SKM-1 (cell line): ENCODE measurements at regions not wholly inside any gene's neighbourhood (a gene's known extent, or its start where the extent isn't known, plus 50 kb on each side); places are given as distances from the start of the nearest gene placed in this dataset.
"Not testable (repeated sequence)": the region's sequence is repeated elsewhere in the genome, so short reads cannot be mapped to it uniquely, and the experiment has no call there.

Experiments
- DNase-seq: peaks from one replicate; lab custom pipeline; 2025; ENCODE audit not compliant: unreplicated experiment; lab: John Stamatoyannopoulos, UW

- no peak for DNase-seq
Measured at GRCh38 chr3:104933972-104934371, 432.7 kb upstream of the ALCAM start.

GRCh38 chr3:104935613-104936012, 431.1 kb upstream of the ALCAM start:
- DNase-seq: no peak

GRCh38 chr3:104939196-104939595, 427.5 kb upstream of the ALCAM start:
- DNase-seq: no peak

GRCh38 chr3:104941785-104942184, 424.9 kb upstream of the ALCAM start:
- DNase-seq: no peak

- no peak for DNase-seq
Measured at GRCh38 chr3:104943974-104944373, 422.7 kb upstream of the ALCAM start.

GRCh38 chr3:104947943-104948342, 418.8 kb upstream of the ALCAM start:
- no peak for DNase-seq

GRCh38 chr3:104949810-104950209, 416.9 kb upstream of the ALCAM start:
- not testable (repeated sequence) for DNase-seq

GRCh38 chr3:104951426-104951825, 415.3 kb upstream of the ALCAM start:
- DNase-seq: no peak

- no peak for DNase-seq
Measured at GRCh38 chr3:104952146-104952972, 414.4 kb upstream of the ALCAM start.

GRCh38 chr3:104956620-104957345, 409.9 kb upstream of the ALCAM start:
- no peak for DNase-seq

- no peak for DNase-seq
Measured at GRCh38 chr3:104960579-104960978, 406.1 kb upstream of the ALCAM start.

- no peak for DNase-seq
Measured at GRCh38 chr3:104961851-104962250, 404.9 kb upstream of the ALCAM start.

GRCh38 chr3:104974316-104974715, 392.4 kb upstream of the ALCAM start:
- DNase-seq: no peak

- no peak for DNase-seq
Measured at GRCh38 chr3:104977719-104978118, 389.0 kb upstream of the ALCAM start.

- no peak for DNase-seq
Measured at GRCh38 chr3:104982130-104982529, 384.6 kb upstream of the ALCAM start.

GRCh38 chr3:104987859-104988258, 378.9 kb upstream of the ALCAM start:
- DNase-seq: no peak

- DNase-seq: no peak
Measured at GRCh38 chr3:104988496-104988895, 378.2 kb upstream of the ALCAM start.

- DNase-seq: no peak
Measured at GRCh38 chr3:104989878-104990277, 376.8 kb upstream of the ALCAM start.

- no peak for DNase-seq
Measured at GRCh38 chr3:104990758-104991157, 376.0 kb upstream of the ALCAM start.

- no peak for DNase-seq
Measured at GRCh38 chr3:104992676-104993075, 374.0 kb upstream of the ALCAM start.

GRCh38 chr3:105006164-105006563, 360.5 kb upstream of the ALCAM start:
- DNase-seq: no peak

GRCh38 chr3:105013657-105014056, 353.1 kb upstream of the ALCAM start:
- no peak for DNase-seq
